Epidermal melanocyte (primary cell): ENCODE measurements at regions not wholly inside any gene's neighbourhood (a gene's known extent, or its start where the extent isn't known, plus 50 kb on each side); places are given as distances from the start of the nearest gene placed in this dataset.
"Not testable (repeated sequence)": the region's sequence is repeated elsewhere in the genome, so short reads cannot be mapped to it uniquely, and the experiment has no call there.

ENCODE experiments used
- DNase-seq: peaks from one replicate; pipeline ENCODE4 v3.0.0; 2011; ENCODE audit warnings: low spot score; ENCODE audit not compliant: insufficient read length

DNA sequence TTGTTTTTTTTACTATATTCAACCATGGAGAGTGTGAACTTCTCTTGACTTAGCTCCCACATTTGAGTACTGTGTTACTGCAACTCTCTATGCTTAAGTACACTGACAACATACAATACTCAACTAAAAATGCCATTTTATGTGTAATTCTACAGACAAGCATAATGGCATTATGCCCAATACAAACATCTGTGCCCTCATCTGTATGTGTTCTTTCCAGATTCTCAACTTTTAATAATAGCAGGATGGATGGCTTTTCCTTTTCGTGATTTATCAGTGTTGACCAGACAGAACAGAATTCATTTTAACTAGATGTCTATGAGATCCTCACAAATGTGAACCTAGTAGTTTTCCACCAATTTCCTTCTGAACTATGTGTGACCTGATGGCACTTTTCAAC lies 84.2 kb upstream of the MARCKS start:
- no peak for DNase-seq

DNA sequence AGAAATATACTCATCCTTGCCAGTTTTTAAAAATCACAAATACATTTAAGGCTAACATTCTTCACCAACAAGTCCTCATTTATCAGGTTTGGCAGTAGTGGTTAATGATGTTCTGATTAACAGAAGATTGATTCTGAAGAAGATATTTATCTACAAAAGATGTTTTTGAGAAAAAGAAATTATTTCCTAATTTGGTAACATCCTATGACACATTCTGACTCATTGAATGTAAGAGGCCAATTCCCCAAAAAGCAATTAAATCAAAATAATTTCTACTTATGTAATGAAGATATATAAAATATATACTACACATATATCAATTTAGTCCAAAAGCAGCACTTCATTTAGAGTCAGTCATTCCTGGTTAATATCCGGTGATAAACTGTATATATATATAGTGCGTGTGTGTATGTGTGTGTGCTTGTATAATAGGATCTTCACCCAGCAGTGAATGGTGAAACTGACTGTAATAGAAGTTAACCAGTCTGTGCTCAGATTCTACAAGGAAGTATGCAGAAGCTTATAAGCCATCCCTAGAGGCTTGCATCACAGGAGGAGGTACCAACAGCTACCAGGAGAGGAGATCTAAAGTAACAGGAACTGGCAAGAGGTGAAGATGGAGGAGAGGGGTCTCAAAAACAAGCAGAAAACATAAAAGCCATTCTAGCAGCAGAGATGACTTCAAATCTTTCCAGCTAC lies 82.9 kb upstream of the MARCKS start:
- no peak for DNase-seq

DNA sequence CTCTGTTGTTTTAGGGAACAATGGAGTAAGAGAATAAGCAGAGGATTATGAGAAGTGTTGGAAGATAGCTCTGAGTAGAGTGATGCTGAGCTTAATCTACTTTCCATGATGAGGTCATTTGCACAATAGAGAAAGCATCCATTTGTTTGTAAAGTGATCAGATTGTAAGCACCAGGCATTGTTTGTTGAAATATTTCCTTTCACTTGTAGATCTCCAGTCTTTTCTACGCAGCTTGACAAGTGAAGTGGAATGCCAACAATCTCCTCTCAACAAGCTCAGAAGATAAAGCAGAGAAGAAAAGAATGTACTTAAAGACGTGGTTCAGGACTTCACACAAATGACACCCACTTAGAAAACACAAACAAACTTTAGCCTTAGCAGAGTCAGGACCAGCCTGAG lies 80.1 kb upstream of the MARCKS start:
- DNase-seq, result no peak

DNA sequence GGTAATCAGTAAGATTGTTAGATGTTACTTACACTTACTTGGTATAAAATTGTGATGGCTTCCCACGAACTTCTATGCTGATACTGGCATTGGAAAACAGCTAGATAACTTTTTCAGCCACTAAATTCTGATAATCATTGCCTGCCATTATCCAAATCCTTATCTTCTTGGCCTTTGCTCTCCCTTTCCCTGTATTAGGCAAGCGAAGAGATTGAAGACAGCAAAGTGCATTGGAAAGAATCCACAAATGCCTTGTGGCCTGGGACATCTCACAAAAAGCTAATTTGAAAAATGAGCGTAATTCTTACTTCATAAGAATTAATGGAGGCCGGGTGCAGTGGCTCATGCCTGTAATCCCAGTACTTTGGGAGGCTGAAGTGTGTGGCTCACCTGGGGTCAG lies 79.5 kb upstream of the MARCKS start:
- DNase-seq, result no peak

DNA sequence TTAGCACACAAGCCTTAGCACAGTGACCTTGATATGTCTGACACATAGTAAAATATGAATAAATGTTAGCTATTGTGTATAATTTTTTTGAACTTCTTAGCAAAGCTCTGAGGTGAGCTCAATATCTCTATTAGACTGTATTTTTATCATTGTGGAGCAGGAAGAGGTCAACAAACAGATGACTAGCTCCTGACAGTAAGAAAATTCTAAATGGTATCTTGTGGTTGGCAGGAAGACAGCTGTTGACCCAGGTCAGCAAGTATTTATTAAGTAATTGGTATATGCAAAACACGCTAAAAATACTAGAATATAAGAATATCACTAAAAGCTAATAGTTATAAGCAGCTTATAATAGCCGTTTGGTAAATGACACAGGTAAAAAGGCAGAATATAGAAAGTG lies 77.5 kb upstream of the MARCKS start:
- no peak for DNase-seq

DNA sequence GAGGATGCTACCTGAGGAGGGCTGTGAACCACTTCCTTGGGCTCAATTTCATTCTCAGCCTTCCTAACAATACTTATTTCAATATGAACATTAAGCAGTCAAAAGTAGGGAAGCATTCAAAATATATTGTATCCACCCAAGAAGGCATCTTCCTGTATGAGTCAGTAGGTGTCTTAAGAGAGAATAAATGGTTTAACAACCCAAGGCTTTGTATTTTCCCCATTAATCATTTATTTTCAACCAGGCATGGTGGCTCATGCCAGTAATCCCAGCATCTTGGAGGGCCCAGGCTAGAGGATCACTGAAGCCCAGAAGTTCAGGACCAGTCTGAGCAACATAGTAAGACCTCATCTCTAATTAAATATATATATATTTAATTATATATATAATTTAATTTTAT lies 74.5 kb upstream of the MARCKS start:
- no peak for DNase-seq

DNA sequence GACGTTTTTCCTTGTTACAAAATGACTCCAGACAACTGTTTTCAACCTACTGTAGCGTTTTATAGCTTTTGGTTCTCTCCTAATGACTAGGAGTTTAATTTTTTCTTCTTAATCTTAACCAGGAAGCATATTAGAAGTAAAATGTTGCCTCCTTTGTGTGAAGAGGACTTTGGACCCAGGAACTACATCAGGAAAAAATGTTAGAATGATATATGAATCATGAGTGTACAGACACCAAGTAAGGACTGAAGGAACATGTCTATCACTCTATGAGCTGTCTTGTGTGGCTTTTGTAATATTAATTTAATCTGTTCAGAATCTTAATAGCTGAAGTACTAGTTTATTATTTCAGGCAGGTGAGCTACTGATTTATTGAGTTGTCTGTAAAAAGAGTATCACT lies 71.0 kb upstream of the MARCKS start:
- DNase-seq, result no peak

DNA sequence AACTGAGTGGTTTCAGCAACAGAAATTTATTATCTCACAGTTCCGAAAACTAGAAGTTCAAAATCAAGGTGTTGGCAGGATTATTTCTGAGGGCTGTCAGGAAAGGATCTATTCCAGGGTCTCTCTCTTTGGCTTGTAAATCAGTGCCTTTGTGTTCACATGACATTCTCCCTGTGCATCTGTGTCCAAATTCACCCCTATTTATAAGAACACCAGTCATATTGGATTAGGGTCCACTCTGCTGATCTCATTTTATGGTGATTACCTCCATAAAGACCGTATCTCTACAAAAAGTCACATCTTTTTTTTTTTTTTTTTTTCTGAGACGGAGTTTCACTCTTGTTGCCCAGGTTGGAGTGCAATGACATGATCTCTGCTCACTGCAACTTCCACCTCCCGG lies 68.6 kb upstream of the MARCKS start:
- DNase-seq, result no peak

DNA sequence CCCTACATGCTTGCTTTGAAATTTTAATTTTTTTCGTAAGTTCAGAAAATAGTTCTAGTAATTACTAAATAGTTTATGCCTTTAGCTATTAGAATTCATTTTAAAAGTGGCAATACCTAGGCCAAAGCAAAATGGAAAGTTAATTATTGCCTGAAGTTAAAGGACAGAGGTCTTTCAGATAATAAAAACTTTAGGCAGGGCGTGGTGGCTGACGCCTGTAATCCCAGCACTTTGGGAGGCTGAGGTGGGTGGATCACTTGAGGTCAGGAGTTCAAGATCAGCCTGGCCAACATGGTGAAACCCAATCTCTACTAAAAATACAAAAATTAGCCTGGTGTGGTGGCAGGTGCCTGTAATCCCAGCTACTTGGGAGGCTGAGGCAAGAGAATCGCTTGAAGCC lies 65.9 kb upstream of the MARCKS start:
- DNase-seq, result not testable (repeated sequence)

DNA sequence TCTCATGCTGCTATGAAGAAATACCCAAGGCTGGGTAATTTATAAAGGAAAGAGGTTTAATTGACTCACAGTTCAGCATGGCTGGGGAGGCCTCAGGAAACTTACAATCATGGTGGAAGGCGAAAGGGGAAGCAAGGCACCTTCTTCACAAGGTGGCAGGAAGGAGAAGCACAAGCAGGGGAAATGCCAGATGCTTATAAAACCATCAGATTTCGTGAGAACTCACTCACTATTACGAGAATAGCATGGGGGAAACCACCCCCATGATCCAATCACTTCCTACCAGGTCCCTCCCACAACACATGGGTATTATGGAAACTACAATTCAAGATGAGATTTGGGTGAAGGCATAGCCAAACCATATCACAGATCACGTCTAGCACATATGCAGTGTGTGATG lies 61.8 kb upstream of the MARCKS start:
- not testable (repeated sequence) for DNase-seq

DNA sequence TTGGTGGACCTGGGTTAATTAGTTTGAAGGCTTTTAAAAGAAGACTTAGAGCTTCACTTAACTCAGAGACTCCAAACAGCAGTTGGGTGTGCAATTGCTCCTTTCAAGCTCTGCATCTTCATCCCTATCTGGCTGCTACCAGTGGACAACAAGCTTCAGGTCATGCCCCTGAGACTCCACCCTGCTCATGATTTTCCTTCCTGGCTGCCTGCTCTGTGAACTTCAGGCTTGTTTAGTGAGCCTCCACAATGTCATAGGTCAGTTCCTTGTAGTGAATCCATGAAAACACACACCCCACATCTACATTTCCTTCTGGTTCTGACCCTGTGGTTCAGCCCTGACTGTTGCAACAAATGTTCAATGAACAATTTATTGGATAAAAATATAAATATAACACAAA lies 61.1 kb upstream of the MARCKS start:
- DNase-seq, result no peak

DNA sequence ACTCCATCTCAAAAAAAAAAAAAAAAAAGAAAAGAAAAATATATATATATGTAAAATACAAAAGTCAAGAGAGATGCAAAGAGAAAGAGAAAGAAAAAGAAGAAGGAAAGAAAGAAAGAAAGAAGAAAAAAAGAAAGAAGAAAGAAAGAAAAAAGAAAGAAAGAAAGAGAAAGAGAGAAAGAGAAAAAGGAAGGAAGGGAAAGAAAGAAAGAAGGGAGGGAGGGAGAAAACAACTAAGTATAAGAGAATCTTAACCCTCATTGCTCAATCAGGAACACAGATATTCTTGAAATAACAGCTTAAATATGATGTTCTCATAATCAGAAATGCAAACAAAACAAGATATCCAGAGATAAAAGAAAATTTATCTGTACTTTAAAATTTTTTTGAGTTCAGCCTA lies 54.4 kb upstream of the MARCKS start:
- no peak for DNase-seq

DNA sequence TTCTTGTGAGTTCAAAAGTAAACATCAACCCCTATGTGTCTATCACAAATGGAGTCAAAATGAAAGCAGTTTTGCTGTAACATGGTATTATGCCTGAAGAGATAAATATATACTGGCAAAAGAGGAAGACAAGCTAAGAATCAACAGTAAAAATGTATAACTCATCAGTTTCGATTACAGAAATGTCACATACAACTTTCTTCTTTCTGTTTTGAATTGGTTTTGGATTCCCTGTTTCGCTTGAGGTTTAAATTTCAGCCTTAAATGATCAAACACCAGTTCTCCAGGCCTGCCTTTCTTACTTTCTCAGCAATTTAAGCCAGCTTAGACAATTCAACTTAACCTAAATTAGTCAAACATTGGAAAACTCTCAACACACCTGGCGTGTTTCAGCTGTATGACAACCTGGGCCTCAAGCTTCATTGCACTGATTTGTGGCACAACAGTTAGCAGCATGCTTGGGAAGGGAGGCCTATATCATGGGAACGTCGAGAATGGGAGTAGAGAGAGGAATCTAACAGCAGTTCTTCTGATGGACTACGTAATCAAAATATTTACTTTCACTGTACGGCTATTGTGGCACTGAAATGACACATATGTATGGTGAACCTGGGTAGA lies 51.9 kb upstream of the MARCKS start:
- no peak for DNase-seq

DNA sequence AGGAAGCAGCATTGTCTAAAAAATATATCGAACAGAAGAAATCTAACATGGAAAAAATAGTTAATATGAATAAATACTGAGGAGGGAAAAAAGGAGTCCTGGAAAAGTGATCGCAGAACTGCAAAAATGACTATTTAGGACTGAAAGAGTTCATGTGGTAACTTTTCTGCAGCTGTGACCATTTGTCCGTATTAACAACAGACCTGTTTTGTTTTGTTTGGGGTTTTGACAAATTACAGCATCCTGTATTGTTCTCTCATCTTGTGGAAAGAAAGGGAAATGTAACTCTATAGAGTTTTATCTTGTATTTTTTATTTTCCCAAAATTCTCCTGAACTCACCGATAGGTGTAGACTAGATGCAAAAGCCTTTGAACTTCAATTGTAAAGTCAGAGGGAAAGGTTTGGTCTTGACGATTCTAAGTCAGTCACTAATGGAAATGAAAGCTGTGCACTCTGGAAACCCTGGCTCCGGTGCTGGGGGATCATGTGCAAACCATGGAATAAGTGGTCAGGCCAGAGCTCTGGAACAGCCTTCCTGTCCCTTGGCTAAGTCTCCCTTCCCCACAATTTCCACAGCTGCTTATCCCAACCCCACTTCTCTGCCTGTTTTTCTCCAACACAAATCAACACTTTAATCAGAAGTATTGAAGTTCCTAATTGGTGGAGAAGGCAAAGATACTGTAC lies 51.2 kb upstream of the MARCKS start:
- no peak for DNase-seq
